HEK293T (cell line): ENCODE measurements at regions not wholly inside any gene's neighbourhood (a gene's known extent, or its start where the extent isn't known, plus 50 kb on each side); places are given as distances from the start of the nearest gene placed in this dataset.

Experiments
- CTCF ChIA-PET: fragments of 350-600 bp; formaldehyde crosslinking; extraction: SDS; loops from one replicate; lab custom pipeline; 2021; ENCODE audit warnings: antibody characterized with exemption, inconsistent platforms; lab: Yijun Ruan, JAX
- POLR2A ChIA-PET: fragments of 350-600 bp; formaldehyde crosslinking; extraction: SDS; loops from one replicate; lab custom pipeline; 2020; ENCODE audit warnings: antibody characterized with exemption, inconsistent platforms; lab: Yijun Ruan, JAX
- DNase-seq: peaks from one replicate; pipeline ENCODE4 v3.0.0; 2012; ENCODE audit warnings: mixed read lengths; ENCODE audit errors: extremely low spot score
- ARNT ChIP-seq: fragments of 450-650 bp; IDR thresholded peaks from 2 replicates; pipeline ENCODE4 v1.6.1; 2017; ENCODE audit warnings: mild to moderate bottlenecking
- BHLHE40 ChIP-seq: fragments of 450-650 bp; IDR thresholded peaks from 2 replicates; pipeline ENCODE4 v1.6.1; 2016; ENCODE audit warnings: mild to moderate bottlenecking, moderate library complexity, borderline replicate concordance
- CTBP1 ChIP-seq: fragments of 450-650 bp; IDR thresholded peaks from 2 replicates; pipeline ENCODE4 v1.6.1; 2016; ENCODE audit warnings: borderline replicate concordance
- ELF4 ChIP-seq: fragments of 450-650 bp; IDR thresholded peaks from 2 replicates; pipeline ENCODE4 v1.6.1; 2017; ENCODE audit warnings: antibody characterized with exemption
- FOXA1 ChIP-seq: fragments of 450-650 bp; IDR thresholded peaks from 2 replicates; pipeline ENCODE4 v1.6.1; 2016; ENCODE audit warnings: mild to moderate bottlenecking
- FOXK2 ChIP-seq: fragments of 450-650 bp; IDR thresholded peaks from 2 replicates; pipeline ENCODE4 v1.6.1; 2016; ENCODE audit warnings: mild to moderate bottlenecking
- FOXM1 ChIP-seq: fragments of 450-650 bp; IDR thresholded peaks from 2 replicates; pipeline ENCODE4 v1.6.1; 2017; ENCODE audit warnings: mild to moderate bottlenecking, borderline replicate concordance
- HDGF ChIP-seq: fragments of 450-650 bp; IDR thresholded peaks from 2 replicates; pipeline ENCODE4 v1.6.1; 2017; ENCODE audit warnings: antibody characterized with exemption, borderline replicate concordance
- L3MBTL2 ChIP-seq: fragments of 450-650 bp; conservative IDR thresholded peaks from 2 replicates; pipeline ENCODE4 v1.6.1; 2016; ENCODE audit warnings: mild to moderate bottlenecking
- LEF1 ChIP-seq: fragments of 450-650 bp; IDR thresholded peaks from 2 replicates; pipeline ENCODE4 v1.6.1; 2017; ENCODE audit warnings: mild to moderate bottlenecking, borderline replicate concordance
- NFRKB ChIP-seq: fragments of 450-650 bp; IDR thresholded peaks from 2 replicates; pipeline ENCODE4 v1.6.1; 2016; ENCODE audit warnings: mild to moderate bottlenecking, moderate library complexity
- SP1 ChIP-seq: fragments of 450-650 bp; IDR thresholded peaks from 2 replicates; pipeline ENCODE4 v1.6.1; 2017
- SUZ12 ChIP-seq: fragments of 450-650 bp; IDR thresholded peaks from 2 replicates; pipeline ENCODE4 v1.6.1; 2016; ENCODE audit warnings: mild to moderate bottlenecking
- TARDBP ChIP-seq: fragments of 450-650 bp; IDR thresholded peaks from 2 replicates; pipeline ENCODE4 v1.6.1; 2016
- ZNF384 ChIP-seq: fragments of 450-650 bp; IDR thresholded peaks from 2 replicates; pipeline ENCODE4 v1.6.1; 2016
- TF ChIP-seq, protein P1 (sequence below): fragments of 450-650 bp; IDR thresholded peaks from 2 replicates; pipeline ENCODE4 v1.6.1; 2016

DNA sequence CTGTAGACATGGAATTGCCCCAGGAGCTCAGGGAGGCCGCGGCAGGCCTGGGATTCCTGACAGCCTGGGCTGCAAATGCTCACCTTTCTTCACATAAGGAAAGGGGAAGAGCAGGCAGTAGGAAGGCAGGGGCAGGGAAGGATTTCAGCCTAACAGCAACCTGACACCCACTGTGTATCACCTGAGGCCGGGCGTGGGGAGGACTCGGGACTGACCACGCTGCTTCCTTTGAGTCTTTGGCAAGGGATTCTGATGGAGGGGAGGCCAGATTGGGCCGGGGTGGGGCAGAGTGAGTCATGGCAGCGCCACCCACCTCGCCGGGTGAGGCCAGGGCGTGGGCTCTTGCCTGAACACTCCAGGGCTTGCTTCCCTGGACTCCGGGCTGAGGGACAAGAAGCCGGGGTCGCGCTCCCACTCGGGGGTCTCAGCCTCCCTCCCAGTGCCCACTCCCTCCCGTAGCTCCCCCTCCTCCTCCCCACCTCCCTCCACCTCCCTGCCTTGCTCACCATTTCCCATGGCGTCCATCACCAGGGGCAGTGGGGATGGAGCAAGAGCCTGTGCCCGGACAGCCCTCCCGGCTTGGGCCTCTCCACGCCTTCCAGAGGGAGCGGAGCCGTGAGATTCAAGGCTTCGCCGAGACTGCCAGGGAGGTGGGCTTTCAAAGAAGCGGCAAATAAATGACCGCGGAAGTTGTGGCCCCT, 247.9 kb upstream of the RTL1 start:
- POLR2A ChIA-PET: no interaction called here
- CTCF ChIA-PET: no interaction called here
- no peak for DNase-seq
- no peak for TF ChIP-seq ARNT
- no peak for TF ChIP-seq FOXM1
- TF ChIP-seq LEF1: no peak
- no peak for TF ChIP-seq BHLHE40
- no peak for TF ChIP-seq TARDBP
- TF ChIP-seq SUZ12: no peak
- no peak for TF ChIP-seq FOXK2
- no peak for TF ChIP-seq CTBP1
- TF ChIP-seq ZNF384: no peak
- no peak for TF ChIP-seq FOXA1
- TF ChIP-seq L3MBTL2: no peak
- TF ChIP-seq, protein P1, sequence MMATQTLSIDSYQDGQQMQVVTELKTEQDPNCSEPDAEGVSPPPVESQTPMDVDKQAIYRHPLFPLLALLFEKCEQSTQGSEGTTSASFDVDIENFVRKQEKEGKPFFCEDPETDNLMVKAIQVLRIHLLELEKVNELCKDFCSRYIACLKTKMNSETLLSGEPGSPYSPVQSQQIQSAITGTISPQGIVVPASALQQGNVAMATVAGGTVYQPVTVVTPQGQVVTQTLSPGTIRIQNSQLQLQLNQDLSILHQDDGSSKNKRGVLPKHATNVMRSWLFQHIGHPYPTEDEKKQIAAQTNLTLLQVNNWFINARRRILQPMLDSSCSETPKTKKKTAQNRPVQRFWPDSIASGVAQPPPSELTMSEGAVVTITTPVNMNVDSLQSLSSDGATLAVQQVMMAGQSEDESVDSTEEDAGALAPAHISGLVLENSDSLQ: no peak
- no peak for TF ChIP-seq HDGF
- no peak for TF ChIP-seq ELF4
- no peak for TF ChIP-seq SP1
- TF ChIP-seq NFRKB: no peak

DNA sequence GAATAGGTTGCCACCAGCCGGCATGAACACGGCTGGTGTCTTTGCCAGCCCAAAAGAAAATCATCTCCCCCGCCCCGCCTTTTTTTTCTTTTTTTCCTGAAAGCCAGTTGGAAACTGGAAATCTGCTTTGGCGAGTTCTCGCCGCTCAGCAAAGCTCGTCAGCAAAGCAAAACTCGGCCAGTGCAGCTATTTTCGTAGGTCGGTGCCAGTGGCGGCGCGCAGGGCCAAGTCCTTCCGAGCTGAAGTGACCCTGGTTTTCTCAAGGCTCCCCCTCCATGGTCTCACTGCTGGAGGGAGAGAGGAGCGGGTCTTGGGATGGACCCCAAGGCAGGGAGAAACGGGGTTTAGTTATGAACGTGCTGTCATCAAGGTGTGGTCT, 248.4 kb upstream of the RTL1 start:
- ChIA-PET CTCF (no interaction called here), POLR2A (no interaction called here)
- no peak for DNase-seq
- TF ChIP-seq ZNF384 (no peak), TARDBP (no peak), FOXK2 (no peak), ARNT (no peak), HDGF (no peak), SP1 (no peak), L3MBTL2 (no peak), FOXM1 (no peak), BHLHE40 (no peak), NFRKB (no peak), FOXA1 (no peak), LEF1 (no peak), SUZ12 (no peak), ELF4 (no peak)
- TF ChIP-seq, protein P1: no peak

DNA sequence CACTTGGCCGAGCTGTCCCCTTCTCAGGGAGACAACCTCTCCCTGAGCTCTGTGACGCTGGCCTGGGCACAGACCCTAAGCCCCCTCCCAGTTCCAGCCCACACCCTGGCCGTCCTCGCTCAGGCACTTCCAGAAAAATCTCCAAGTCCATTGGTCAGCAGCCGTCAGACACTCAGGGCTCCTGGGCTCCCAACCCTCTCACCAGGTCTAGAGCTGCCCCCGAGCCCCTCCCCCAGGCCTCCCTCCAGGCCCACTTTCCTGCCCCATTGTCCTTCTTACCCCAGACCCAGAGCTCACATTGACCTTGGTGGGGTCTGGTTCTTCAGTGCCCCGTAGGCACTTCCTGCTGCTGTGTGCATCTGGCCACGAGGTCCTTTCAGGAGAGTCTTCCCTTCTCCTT, 249.3 kb upstream of the RTL1 start:
- no peak for TF ChIP-seq TARDBP
- TF ChIP-seq SP1: no peak
- no peak for TF ChIP-seq LEF1
- TF ChIP-seq L3MBTL2: no peak
- TF ChIP-seq HDGF: no peak
- no peak for DNase-seq
- POLR2A ChIA-PET: no interaction called here
- CTCF ChIA-PET: no interaction called here

DNA sequence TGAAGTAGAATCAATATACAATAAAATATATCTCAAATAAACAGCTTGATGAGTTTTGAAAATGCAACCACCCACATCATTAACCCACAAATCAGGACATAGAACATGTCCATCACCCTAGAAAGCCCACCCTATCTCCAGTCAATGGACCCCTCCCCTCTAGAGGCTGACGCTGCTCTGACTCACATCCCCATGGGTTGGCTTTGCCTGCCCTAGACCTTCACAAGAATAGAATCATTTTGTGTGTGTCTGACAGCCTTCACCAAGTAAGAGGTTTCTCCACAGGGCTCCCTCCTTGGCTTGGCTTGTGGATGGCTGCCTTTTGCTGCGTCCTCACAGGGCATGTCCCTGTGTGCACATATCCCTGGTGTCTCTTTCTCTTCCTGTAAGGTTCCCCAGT, 250.2 kb upstream of the RTL1 start:
- no peak for DNase-seq
- POLR2A ChIA-PET: no interaction called here
- CTCF ChIA-PET: no interaction called here
- TF ChIP-seq NFRKB: no peak

GRCh38 chr14:101155575-101155974, 252.1 kb upstream of the RTL1 start:
- TF ChIP-seq FOXA1 (no peak), TARDBP (no peak), ZNF384 (no peak), L3MBTL2 (no peak), NFRKB (no peak), HDGF (no peak), FOXK2 (no peak), SP1 (no peak), LEF1 (no peak), ARNT (no peak), BHLHE40 (no peak), FOXM1 (no peak), SUZ12 (no peak), ELF4 (no peak), CTBP1 (no peak)
- TF ChIP-seq, protein P1: no peak
- ChIA-PET POLR2A (no interaction called here), CTCF (no interaction called here)
- DNase-seq: no peak

GRCh38 chr14:101167428-101167827, 263.9 kb upstream of the RTL1 start:
- DNase-seq: no peak
- no peak for TF ChIP-seq HDGF
- no peak for TF ChIP-seq L3MBTL2
- no peak for TF ChIP-seq SP1
- TF ChIP-seq FOXM1: no peak
- TF ChIP-seq ELF4: no peak
- CTCF ChIA-PET: interaction anchor here (0.7 kb wide), 1 partner anchor 274 kb away, joined by 3 read pairs; no protein-coding TSS in a partner anchor

More at GRCh38 chr14:101167428-101167827, 263.9 kb upstream of the RTL1 start:
- POLR2A ChIA-PET: no interaction called here
